ENCODE measurements at regions not wholly inside any gene's neighbourhood (a gene's known extent, or its start where the extent isn't known, plus 50 kb on each side); places are given as distances from the start of the nearest gene placed in this dataset.

GRCh38 chr18:60664736-60665135 lies 292.2 kb upstream of the MC4R start:
- no peak for DNase-seq

- DNase-seq = peak in 1 of 3 experiments; percentile 30
Measured at GRCh38 chr18:60667016-60667415, 294.4 kb upstream of the MC4R start.

DNA sequence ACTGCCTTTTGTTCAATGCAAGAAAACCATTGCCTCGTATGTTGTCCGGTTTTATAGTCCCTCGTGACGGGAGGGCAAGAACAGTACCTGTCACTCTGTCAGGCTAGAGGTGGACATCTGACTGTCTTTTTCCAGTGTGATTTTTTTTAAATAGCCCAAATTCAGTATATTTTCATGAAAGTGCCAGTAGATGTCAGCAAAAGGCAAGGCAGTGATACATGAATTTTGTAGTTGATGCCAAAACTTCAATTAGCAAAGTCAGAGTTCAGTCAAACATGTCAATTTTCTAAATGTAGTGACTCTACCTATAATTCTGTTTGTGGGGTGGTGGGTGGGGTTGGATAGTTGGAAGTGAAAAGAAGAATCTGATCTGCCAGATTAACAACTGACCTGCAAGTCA lies 296.0 kb upstream of the MC4R start:
- peak in 2 of 3 experiments; percentile 19 to 62 for DNase-seq

GRCh38 chr18:60669938-60670337 lies 297.4 kb upstream of the MC4R start:
- DNase-seq = peak in 1 of 3 experiments; percentile 47

DNA sequence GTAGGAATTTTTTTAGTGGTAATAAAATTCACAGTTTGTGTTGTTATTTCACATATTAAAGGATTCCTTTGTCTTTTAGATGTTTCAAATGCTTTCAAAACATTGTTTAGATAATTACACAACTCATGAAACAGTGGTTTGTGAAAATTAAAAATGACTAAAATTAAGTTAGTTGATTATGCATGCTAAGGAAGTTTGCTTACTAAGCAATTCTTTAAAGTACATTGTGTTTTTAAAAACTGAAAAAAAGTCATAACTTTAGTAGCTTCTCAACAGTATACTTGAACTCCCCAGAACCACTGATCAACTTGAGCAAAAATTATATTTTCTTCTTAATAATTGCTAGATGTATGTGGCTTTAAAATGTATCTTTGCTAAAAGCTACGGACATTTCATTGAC lies 298.4 kb upstream of the MC4R start:
- DNase-seq = no peak

- DNase-seq = no peak
Measured at GRCh38 chr18:60675126-60675525, 302.6 kb upstream of the MC4R start.

- peak in 2 of 3 experiments; percentile 30 to 74 for DNase-seq
Measured at GRCh38 chr18:60675801-60676200, 303.2 kb upstream of the MC4R start.

DNA sequence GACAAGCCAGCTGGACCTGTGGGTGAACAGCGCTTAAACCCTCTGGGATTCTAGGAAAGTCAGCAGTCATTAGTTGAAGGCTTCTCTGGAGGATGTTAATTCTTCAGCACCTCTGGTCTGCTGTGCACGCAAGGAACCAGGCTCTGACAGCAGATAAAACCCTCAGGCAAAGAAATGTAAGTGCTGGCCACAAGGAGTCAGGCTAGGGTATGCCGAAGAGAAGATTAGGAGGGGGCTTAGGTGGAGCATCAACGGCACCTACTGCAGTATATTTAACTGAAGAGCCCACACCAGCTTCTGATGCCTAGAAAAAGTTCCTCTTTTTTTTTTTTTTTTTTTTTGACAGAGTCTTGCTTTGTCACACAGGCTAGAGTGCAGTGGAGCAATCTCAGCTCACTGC lies 304.2 kb upstream of the MC4R start:
- peak in 1 of 3 experiments; percentile 27 for DNase-seq

DNA sequence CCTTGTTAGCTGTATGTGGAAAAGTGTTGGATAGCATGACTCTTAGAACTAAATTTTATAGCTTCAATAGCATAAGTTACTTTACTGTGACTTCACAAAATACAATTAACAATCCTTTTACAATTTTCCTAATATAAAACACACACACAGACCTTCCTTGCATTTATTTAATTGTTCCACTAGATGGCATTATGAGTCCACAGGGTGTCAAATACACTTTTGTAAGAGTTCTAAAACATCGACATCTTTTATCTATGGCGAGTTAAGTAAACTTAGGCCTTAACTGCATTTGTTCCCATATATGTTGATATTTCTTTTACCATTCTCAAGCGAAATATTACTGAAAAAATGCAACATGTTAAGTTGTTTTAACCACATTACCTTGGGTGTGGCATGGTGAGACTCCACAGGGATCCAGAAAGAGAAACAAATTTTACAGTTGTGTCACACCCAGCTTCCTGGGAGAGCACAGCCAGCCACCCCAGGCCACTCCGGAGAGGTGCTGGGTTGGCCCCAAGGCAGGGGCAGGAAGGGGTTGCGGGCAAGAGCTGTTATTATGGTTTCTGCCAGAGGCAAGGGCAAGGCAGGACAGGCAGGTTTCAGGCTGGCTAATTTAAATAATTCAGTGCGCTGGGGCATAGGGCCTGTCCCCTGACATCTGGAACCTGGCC lies 312.4 kb upstream of the MC4R start:
- peak in 2 of 3 experiments; percentile 66 to 90 for DNase-seq

- no peak for DNase-seq
Measured at GRCh38 chr18:60686142-60686541, 313.6 kb upstream of the MC4R start.

DNA sequence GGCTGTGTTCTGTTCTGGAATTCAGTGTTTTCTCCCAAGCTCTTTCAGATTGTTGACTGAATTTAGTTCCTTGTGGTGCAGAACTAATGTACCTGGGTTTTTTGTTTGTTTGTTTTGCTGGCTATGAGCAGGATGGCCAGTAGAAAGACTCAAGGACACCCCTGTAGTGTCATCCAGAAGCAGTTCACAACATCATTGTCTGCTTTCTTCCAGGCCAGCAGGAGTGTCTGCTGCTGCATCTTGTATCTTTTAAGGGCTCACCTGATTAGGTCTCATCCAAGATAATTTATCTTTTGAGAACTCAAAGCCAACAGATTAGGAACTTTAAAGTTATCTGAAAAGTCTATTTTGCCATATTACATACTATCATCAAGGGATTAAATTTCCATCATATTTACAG lies 318.5 kb upstream of the MC4R start:
- no peak for DNase-seq

DNA sequence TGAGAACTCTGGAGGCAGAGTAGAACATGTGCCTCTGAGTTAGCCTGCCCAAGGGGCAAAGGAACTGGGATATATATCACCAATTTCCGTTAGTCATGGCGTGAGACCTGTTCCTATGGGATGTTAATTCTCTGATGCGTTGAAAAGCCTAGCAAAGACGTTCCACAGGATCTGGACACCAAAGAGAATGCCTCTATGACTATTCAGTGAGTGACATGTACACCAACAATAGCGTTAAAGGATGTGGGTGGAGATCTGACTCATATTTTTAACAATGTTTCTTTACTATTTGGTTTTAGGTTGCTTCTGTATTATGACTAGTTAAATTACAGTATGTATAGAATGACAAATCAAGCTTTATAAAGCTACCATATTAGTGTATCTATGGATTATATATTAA lies 320.9 kb upstream of the MC4R start:
- DNase-seq = no peak

- peak in 2 of 3 experiments; percentile 72 to 96 for DNase-seq
Measured at GRCh38 chr18:60698901-60699300, 326.3 kb upstream of the MC4R start.

- no peak for DNase-seq
Measured at GRCh38 chr18:60722742-60723141, 350.2 kb upstream of the MC4R start.

DNA sequence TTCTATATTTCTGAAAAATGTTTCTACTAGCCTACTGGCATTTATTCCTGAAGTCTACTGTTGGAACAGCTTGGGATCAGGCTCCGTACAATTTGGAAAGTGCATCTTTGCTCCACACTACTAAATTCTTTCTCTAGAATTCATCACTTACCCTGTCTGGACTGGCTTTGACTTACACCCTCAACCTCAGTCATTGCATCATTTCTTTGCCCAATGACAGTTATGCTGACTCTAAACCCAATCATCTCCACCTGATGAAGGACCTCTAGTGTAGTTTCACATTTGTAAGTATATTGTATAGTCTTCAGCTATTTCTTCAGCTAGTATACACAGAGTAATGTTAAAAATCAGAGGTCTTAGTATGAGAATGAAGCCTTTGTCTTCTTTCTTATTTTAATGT lies 359.6 kb upstream of the MC4R start:
- DNase-seq = no peak

DNA sequence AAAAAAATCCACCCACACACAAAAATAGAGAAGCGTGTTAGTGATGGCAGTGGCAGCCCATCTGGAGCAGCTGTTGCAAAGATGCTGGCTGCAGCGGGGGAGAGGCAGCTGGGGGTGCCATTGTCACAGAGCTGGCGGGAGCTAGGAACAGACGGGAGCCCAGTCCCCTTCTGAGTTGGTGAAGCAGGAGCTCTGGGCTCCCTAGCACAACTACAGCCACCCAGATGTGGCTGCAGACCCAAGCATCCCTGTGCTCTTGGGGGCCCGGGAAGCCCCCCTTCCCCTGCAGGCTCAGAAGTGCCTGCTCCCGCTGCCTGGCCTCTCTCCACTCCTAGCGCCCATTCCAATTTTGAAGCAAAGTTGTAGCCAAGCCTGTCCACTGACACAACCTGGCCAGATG lies 366.6 kb upstream of the MC4R start:
- no peak for DNase-seq

DNA sequence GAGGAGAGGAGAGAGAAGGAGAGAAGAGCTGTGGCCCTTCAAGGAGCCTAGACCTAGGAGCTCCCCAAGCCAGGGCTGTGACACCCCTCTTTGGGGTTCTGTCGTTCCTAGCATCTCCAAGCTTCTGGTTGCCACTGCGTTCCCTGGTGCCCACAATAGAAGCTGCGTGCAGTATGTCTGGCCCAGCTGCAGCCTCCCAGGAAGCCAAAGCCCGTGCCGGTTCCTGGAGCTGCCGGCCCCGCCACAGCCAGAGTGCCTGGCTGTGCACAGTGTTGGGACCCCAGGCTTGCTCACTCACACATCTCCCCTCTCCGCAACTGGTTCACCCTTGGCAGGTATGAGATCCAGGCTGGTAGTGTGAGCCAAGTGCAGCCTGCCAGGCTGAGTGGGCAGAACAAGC lies 367.7 kb upstream of the MC4R start:
- no peak for DNase-seq

DNA sequence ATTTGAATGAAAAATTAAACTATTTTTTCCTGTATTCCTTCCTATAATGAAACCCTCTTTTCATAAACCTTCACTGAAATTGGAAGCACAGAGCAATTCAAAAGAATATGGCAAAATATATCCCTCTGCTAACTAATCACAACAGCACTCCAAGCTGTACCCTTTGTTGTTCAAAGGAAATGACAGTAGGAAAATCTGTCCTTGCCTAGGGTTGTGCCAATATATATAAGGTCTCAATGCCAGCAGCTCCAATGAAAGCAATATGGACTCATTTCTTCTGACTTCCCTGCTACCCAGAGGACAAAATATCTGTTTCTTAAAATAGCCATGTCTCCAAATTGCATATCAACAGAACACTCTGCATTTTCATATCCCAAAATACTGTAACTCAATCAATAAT lies 373.9 kb upstream of the MC4R start:
- DNase-seq = no peak

DNA sequence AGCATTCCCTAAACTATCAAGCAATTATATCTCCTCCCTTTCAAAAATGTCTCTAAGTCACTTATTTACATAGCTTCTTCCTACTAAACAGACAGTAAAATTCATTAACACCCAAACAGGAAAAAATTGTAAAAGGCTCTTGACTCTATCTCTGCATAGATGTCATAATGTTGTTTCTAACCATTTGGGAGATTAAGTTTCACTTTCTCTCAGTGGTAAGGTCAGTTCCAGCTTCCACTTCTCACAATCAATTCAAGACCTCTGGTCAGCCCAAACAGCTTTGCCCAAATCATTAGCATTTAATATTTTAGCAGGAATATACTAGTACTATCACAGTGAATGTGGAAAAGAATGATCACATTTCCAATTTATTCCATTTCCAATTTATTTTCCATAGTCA lies 374.3 kb upstream of the MC4R start:
- DNase-seq = no peak

GRCh38 chr18:60753753-60754152 lies 381.2 kb upstream of the MC4R start:
- DNase-seq = no peak

GRCh38 chr18:60754413-60755009 lies 381.9 kb upstream of the MC4R start:
- DNase-seq = no peak

DNA sequence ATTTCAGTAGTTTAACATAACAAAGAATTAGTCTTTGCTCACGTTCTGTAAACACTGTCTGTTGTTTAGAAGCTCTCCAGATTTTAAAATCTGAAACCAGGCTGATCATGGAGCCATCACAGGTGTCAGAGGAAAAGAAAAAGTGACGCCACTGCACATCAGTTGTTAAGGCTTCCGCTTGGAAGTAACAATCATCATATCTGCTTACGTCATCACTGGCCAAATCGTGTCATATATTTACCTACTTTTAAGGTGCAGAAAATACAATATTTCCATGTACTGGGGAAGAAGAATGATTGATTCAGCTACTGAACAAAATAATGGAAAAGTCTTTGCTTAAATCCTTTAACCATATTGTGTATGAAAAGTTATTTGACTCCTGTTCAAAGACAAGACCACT lies 382.6 kb upstream of the MC4R start:
- DNase-seq = peak in 1 of 3 experiments; percentile 70

- DNase-seq = no peak
Measured at GRCh38 chr18:60775978-60776377, 403.4 kb upstream of the MC4R start.

DNA sequence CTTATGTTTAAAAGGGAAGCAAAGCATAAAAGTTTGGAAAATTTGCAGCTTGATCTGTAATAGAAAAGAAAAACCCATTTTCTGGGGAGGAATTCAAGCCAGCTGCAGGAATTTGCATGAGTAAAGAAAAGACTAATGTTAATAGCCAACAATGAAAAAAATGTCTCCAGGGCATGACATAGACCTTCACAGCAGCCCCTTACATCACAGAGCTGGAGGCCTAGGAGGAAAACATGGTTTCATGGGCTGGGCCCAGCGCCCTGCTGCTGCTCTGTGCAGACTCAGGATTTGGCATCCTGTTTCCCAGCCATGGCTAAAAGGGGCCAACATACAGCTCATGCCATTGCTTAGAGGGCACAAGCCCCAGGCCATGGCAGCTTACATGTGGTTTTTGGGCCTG lies 411.6 kb upstream of the MC4R start:
- DNase-seq = no peak

DNA sequence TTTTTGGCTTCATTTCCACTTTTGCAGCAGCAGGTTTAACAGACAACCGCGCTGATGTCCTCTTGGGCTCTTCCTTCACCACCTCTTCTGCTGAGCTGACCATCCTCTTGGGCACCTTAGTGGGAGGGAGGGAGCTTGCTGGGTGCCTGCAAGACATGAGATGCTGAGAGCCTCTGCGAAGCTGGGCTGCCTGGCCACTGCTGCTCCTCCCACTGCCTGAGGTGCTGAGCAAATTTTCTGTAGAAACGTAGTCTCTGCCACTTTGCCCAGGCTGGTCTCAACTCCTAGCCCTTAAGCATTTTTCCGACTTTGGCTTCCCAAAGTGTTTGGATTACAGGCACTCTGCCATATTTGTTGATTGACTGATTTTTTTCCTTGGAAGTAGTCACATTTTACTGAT lies 422.2 kb upstream of the MC4R start:
- DNase-seq = no peak
